ENCODE measurements at regions not wholly inside any gene's neighbourhood (a gene's known extent, or its start where the extent isn't known, plus 50 kb on each side); places are given as distances from the start of the nearest gene placed in this dataset.

DNA sequence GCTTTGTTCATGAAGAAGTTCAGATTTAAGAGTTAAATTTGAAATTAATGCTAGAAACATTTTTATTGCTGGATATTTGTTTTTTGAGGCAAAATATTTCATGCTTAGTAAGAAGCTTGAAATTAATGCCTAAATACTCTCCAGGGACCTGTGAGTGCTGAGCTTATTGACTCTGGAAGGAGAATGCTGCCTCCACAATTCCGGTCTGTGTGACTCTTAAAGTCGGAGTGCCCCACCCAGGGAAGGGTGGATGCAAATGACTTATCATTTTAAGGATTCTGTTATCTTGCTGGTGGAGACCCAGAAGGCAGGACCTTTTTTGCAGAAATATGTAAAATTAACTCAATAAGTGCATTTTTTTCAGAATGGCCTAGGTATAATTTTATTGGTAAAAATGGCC lies 143.8 kb upstream of the RXFP2 start:
- TF ChIP-seq, protein P1, sequence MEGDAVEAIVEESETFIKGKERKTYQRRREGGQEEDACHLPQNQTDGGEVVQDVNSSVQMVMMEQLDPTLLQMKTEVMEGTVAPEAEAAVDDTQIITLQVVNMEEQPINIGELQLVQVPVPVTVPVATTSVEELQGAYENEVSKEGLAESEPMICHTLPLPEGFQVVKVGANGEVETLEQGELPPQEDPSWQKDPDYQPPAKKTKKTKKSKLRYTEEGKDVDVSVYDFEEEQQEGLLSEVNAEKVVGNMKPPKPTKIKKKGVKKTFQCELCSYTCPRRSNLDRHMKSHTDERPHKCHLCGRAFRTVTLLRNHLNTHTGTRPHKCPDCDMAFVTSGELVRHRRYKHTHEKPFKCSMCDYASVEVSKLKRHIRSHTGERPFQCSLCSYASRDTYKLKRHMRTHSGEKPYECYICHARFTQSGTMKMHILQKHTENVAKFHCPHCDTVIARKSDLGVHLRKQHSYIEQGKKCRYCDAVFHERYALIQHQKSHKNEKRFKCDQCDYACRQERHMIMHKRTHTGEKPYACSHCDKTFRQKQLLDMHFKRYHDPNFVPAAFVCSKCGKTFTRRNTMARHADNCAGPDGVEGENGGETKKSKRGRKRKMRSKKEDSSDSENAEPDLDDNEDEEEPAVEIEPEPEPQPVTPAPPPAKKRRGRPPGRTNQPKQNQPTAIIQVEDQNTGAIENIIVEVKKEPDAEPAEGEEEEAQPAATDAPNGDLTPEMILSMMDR (IDR thresholded peaks at IDR 0.05 in 4 of 5, conservative IDR thresholded peaks at IDR 0.05 in 1 of 5): no peak
- no peak for TF ChIP-seq POLR2A (IDR thresholded peaks at IDR 0.05)
